PC-3 (cell line): ENCODE measurements at regions not wholly inside any gene's neighbourhood (a gene's known extent, or its start where the extent isn't known, plus 50 kb on each side); places are given as distances from the start of the nearest gene placed in this dataset.

Experiments used
- ATAC-seq: fragments of 200-7000 bp; cut with Tn5 transposase; 2 replicates; pipeline ENCODE4 v1.9.1; 2020; ENCODE audit warnings: mild to moderate bottlenecking, moderate library complexity
- BruUV-seq: library from RNA; stranded (reverse); fragments of 400-500 nt; replicated peaks from 2 replicates; lab custom pipeline; 2021; lab: Mats Ljungman, UMichigan
- CTCF ChIA-PET: fragments of 300-600 bp; sonication (Branson Sonifier 250); formaldehyde crosslinking; loops from one replicate; lab custom pipeline; 2022; ENCODE audit warnings: antibody characterized with exemption; lab: Charles Lee
- POLR2A ChIA-PET: fragments of 300-600 bp; sonication (Branson Sonifier 250); formaldehyde crosslinking; loops from one replicate; lab custom pipeline; 2022; ENCODE audit warnings: antibody characterized with exemption; ENCODE audit not compliant: unreplicated experiment; lab: Charles Lee
- DNase-seq: peaks from one replicate; pipeline ENCODE4 v3.0.0-alpha.2; 2015
- H2AFZ ChIP-seq: fragments of 300-600 bp; sonication (generic); 2 replicates; pipeline ENCODE4 v1.6.0; 2016; ENCODE audit warnings: antibody characterized with exemption, low read length
- H3F3A ChIP-seq: fragments of 300-600 bp; sonication (generic); one replicate; pipeline ENCODE4 v1.6.0; 2017; ENCODE audit warnings: antibody characterized with exemption, low read length, control low read depth, mild to moderate bottlenecking; ENCODE audit not compliant: unreplicated experiment
- H3K27ac ChIP-seq: fragments of 300-600 bp; sonication (generic); 2 replicates; pipeline ENCODE4 v1.5.1; 2016; ENCODE audit warnings: mild to moderate bottlenecking, low read length
- H3K27me3 ChIP-seq: fragments of 300-600 bp; sonication (generic); 2 replicates; pipeline ENCODE4 v1.6.1; 2016; ENCODE audit warnings: low read length, mixed read lengths
- H3K36me3 ChIP-seq: fragments of 300-600 bp; sonication (generic); 2 replicates; pipeline ENCODE4 v1.6.1; 2016; ENCODE audit warnings: low read depth, mixed run types, low read length, mixed read lengths
- H3K4me1 ChIP-seq: fragments of 300-600 bp; sonication (generic); 2 replicates; pipeline ENCODE4 v1.5.1; 2016; ENCODE audit warnings: low read length; ENCODE audit not compliant: insufficient read depth
- H3K4me2 ChIP-seq: fragments of 300-600 bp; sonication (generic); 2 replicates; pipeline ENCODE4 v1.6.0; 2016; ENCODE audit warnings: low read length
- H3K4me3 ChIP-seq: fragments of 300-600 bp; sonication (generic); 2 replicates; pipeline ENCODE4 v1.5.1; 2016; ENCODE audit warnings: mild to moderate bottlenecking, low read length, mixed read lengths
- H3K79me2 ChIP-seq: fragments of 300-600 bp; sonication (generic); 2 replicates; pipeline ENCODE4 v1.6.1; 2017; ENCODE audit warnings: low read length, mixed read lengths
- H3K9ac ChIP-seq: fragments of 300-600 bp; sonication (generic); 2 replicates; pipeline ENCODE4 v1.6.0; 2016; ENCODE audit warnings: mild to moderate bottlenecking, low read length
- H3K9me2 ChIP-seq: fragments of 300-600 bp; sonication (generic); replicated peaks from 2 replicates; pipeline ENCODE4 v1.6.1; 2016; ENCODE audit warnings: mixed run types, low read length, mixed read lengths
- H3K9me3 ChIP-seq: fragments of 300-600 bp; sonication (generic); 2 replicates; pipeline ENCODE4 v1.6.1; 2016; ENCODE audit warnings: low read length, mixed read lengths
- H4K20me1 ChIP-seq: fragments of 300-600 bp; sonication (generic); 2 replicates; pipeline ENCODE4 v1.6.1; 2016; ENCODE audit warnings: low read length, mixed read lengths
- CTCF ChIP-seq: fragments of 300-600 bp; sonication (generic); conservative IDR thresholded peaks from 2 replicates; pipeline ENCODE4 v1.5.1; 2017; ENCODE audit warnings: antibody characterized with exemption, low read depth, mild to moderate bottlenecking, low read length
- EZH2 ChIP-seq: fragments of 300-600 bp; sonication (generic); IDR thresholded peaks from one replicate; pipeline ENCODE4 v1.6.1; 2017; ENCODE audit warnings: antibody characterized with exemption, mild to moderate bottlenecking, low read length; ENCODE audit not compliant: unreplicated experiment
- EZH2phosphoT487 ChIP-seq: fragments of 300-600 bp; sonication (generic); IDR thresholded peaks from 2 replicates; pipeline ENCODE4 v1.6.1; 2018; ENCODE audit warnings: mild to moderate bottlenecking, antibody characterized with exemption, low read length, borderline replicate concordance
- intact Hi-C: fragments of 100-400 bp; cut with micrococcal nuclease; formaldehyde crosslinking; loops from 2 replicates; pipeline ENCODE4 v1.9.0; 2023

- Histone ChIP-seq H3K4me2 (no peak overlapping the region), H3F3A (no peaks in the 10 kb centered on the region), H3K79me2 (no peaks in the 10 kb centered on the region), H3K27ac (no peak overlapping the region), H3K4me1 (no peaks in the 10 kb centered on the region), H3K27me3 (peaks cover 14% of the 10 kb centered on the region), H3K9me3 (no peaks in the 10 kb centered on the region), H3K36me3 (no peaks in the 10 kb centered on the region), H4K20me1 (no peaks in the 10 kb centered on the region), H3K4me3 (no peak overlapping the region), H3K9me2 (no peaks in the 10 kb centered on the region), H2AFZ (no peak overlapping the region), H3K9ac (no peak overlapping the region)
- peak; percentile 25 for DNase-seq
- BruUV-seq = no TSS peak
- TF ChIP-seq EZH2 (no peak), EZH2phosphoT487 (no peak), CTCF (no peak)
- intact Hi-C loops = loop anchor here (10.0 kb wide), 1 partner anchor 262 kb away; no protein-coding TSS in a partner anchor
- 0 out of 2 replicates have a peak, but pooled peaks have one; percentile 24 for ATAC-seq
- CTCF ChIA-PET = no interaction called here
- POLR2A ChIA-PET = no interaction called here
Observed at GRCh38 chr5:168056499-168057182, 234.8 kb upstream of the WWC1 start.

- intact Hi-C loops = loop anchor here (10.0 kb wide), 1 partner anchor 263 kb away; no protein-coding TSS in a partner anchor
- TF ChIP-seq EZH2 = no peak
- no peak for TF ChIP-seq EZH2phosphoT487
- TF ChIP-seq CTCF = no peak
- no peaks in the 10 kb centered on the region for H3K4me1 ChIP-seq
- H3K9me3 ChIP-seq = no peaks in the 10 kb centered on the region
- ATAC-seq (no peak), DNase-seq (no peak)
- no TSS peak for BruUV-seq
- no peaks in the 10 kb centered on the region for H3K79me2 ChIP-seq
- no peak overlapping the region for H3K27ac ChIP-seq
- H4K20me1 ChIP-seq = no peaks in the 10 kb centered on the region
- POLR2A ChIA-PET = no interaction called here
- no peaks in the 10 kb centered on the region for H3K36me3 ChIP-seq
- no peaks in the 10 kb centered on the region for H3K9me2 ChIP-seq
- peaks cover 27% of the 10 kb centered on the region for H3K27me3 ChIP-seq
- no peak overlapping the region for H3K4me3 ChIP-seq
- H3K4me2 ChIP-seq = no peak overlapping the region
- H3K9ac ChIP-seq = no peak overlapping the region
- CTCF ChIA-PET = no interaction called here
- H3F3A ChIP-seq = no peaks in the 10 kb centered on the region
- no peak overlapping the region for H2AFZ ChIP-seq
Observed at GRCh38 chr5:168057905-168058304, 233.5 kb upstream of the WWC1 start.

- no peak for ATAC-seq
- POLR2A ChIA-PET = no interaction called here
Observed at GRCh38 chr5:168059131-168059530, 232.3 kb upstream of the WWC1 start.

More at GRCh38 chr5:168059131-168059530, 232.3 kb upstream of the WWC1 start:
- Histone ChIP-seq H3K4me3 (no peak overlapping the region), H3K27ac (no peak overlapping the region), H3K9me3 (no peaks in the 10 kb centered on the region), H3K9me2 (no peaks in the 10 kb centered on the region), H3K4me2 (no peak overlapping the region), H3K27me3 (peaks cover 37% of the 10 kb centered on the region), H3K9ac (no peak overlapping the region), H3K79me2 (no peaks in the 10 kb centered on the region), H3F3A (no peaks in the 10 kb centered on the region), H3K36me3 (no peaks in the 10 kb centered on the region), H3K4me1 (no peaks in the 10 kb centered on the region), H4K20me1 (no peaks in the 10 kb centered on the region), H2AFZ (no peak overlapping the region)
- no peak for DNase-seq
- intact Hi-C loops = loop anchor here (10.0 kb wide), 1 partner anchor 264 kb away; no protein-coding TSS in a partner anchor
- TF ChIP-seq EZH2 = no peak
- TF ChIP-seq EZH2phosphoT487 = no peak
- BruUV-seq = no TSS peak
- CTCF ChIA-PET = interaction anchor here (0.6 kb wide), 1 partner anchor 23 kb away, joined by 4 read pairs; no protein-coding TSS in a partner anchor
